ENCODE measurements at regions not wholly inside any gene's neighbourhood (a gene's known extent, or its start where the extent isn't known, plus 50 kb on each side); places are given as distances from the start of the nearest gene placed in this dataset.

DNA sequence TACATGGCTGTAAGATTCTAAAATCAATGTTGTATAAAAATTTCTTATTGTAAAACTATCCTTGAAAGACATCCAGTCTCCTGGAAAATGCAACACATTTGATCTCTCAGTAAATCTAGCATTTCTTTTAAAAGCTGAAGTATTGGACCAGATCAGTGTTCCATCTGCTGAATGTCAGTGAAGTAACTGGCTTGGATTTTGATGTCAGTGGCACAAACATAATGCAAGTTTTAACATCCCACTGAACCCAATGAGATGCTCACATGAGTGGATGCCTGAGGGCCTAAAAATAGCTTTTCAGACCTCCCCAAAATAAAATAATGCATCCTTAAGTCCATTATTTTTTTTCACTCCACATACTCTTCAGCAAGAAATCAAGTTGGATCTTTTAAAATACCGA lies 1432.2 kb downstream of the MRPL39 start (continued):
- TF ChIP-seq SAP30 (IDR thresholded peaks at IDR 0.05; ENCODE audit: insufficient read depth, insufficient replicate concordance, low read length) (no peak), CTBP2 (IDR thresholded peaks at IDR 0.05; ENCODE audit: borderline replicate concordance, insufficient read depth, insufficient read length, low read length) (no peak), RFX5 (IDR thresholded peaks at IDR 0.05; ENCODE audit: borderline replicate concordance, low read depth, low read length) (no peak), TAF7 (optimal IDR thresholded peaks at IDR 0.05; ENCODE audit: borderline replicate concordance, low read depth, low read length) (no peak), EP300 (IDR thresholded peaks at IDR 0.05; ENCODE audit: borderline replicate concordance in 1 of 2, low read depth in 2 of 2, low read length in 2 of 2) (no peak), TAF1 (IDR thresholded peaks at IDR 0.05; ENCODE audit: low read depth, low read length) (no peak)
